GM12878 (cell line): ENCODE measurements at regions not wholly inside any gene's neighbourhood (a gene's known extent, or its start where the extent isn't known, plus 50 kb on each side); places are given as distances from the start of the nearest gene placed in this dataset.

Experiments used
- ATAC-seq: fragments of 200-7000 bp; cut with Tn5 transposase; 3 replicates; pipeline ENCODE4 v1.9.1; 2020; ENCODE audit warnings: mild to moderate bottlenecking, moderate library complexity
- BruUV-seq: library from RNA; stranded (reverse); fragments of 400-500 nt; replicated peaks from 2 replicates; lab custom pipeline; 2021; lab: Mats Ljungman, UMichigan
- CTCF ChIA-PET: fragments of 300-600 bp; sonication (Branson Sonifier 250); formaldehyde crosslinking; extraction: SDS; loops from one replicate; lab custom pipeline; 2021; ENCODE audit warnings: inconsistent platforms; lab: Yijun Ruan, JAX
- POLR2A ChIA-PET: fragments of 350-600 bp; formaldehyde crosslinking; extraction: SDS; loops from one replicate; lab custom pipeline; 2021; ENCODE audit warnings: inconsistent platforms; lab: Charles Lee
- RAD21 ChIA-PET: fragments of 300-600 bp; sonication (Branson Sonifier 250); formaldehyde crosslinking; loops from one replicate; lab custom pipeline; 2023; ENCODE audit warnings: antibody characterized with exemption; ENCODE audit not compliant: unreplicated experiment; lab: Charles Lee
- SMC1A ChIA-PET: fragments of 300-600 bp; sonication (Branson Sonifier 250); formaldehyde crosslinking; loops from one replicate; lab custom pipeline; 2023; ENCODE audit not compliant: unreplicated experiment, uncharacterized antibody; lab: Charles Lee
- DNase-seq: peaks from one replicate; pipeline ENCODE4 v3.0.0-alpha.2; 2011; ENCODE audit warnings: low read depth, low spot score
- FAIRE-seq: peaks from 3 replicates; lab custom pipeline; 2011; peaks lifted over from hg19 to GRCh38; lab: Jason Lieb, UNC
- H2AFZ ChIP-seq: 2 replicates; pipeline ENCODE4 v1.6.0; 2011; ENCODE audit warnings: low read depth, low read length, control low read depth; ENCODE audit not compliant: control insufficient read depth
- H3K27ac ChIP-seq: 2 replicates; pipeline ENCODE4 v1.5.1; 2011; ENCODE audit warnings: control low read depth; ENCODE audit not compliant: control insufficient read depth, insufficient read depth
- H3K27me3 ChIP-seq, 2 experiments: replicated peaks in 1 of 2; 2 replicates each; pipeline versions ENCODE4 v1.6.0 to v1.6.1; 2011; ENCODE audit warnings: low read length in 1 of 2; ENCODE audit not compliant: control insufficient read depth in 2 of 2, insufficient read depth in 2 of 2
- H3K36me3 ChIP-seq, 2 experiments: 2 replicates each; pipeline ENCODE4 v1.5.1; 2011; ENCODE audit warnings: low read length in 1 of 2; ENCODE audit not compliant: control insufficient read depth in 2 of 2, insufficient read depth in 2 of 2
- H3K4me1 ChIP-seq: 2 replicates; pipeline ENCODE4 v1.6.1; 2011; ENCODE audit warnings: mild to moderate bottlenecking, low read length, moderate library complexity, mixed read lengths; ENCODE audit not compliant: control insufficient read depth, insufficient read depth
- H3K4me2 ChIP-seq: 2 replicates; pipeline ENCODE4 v1.6.0; 2011; ENCODE audit warnings: control low read depth; ENCODE audit not compliant: control insufficient read depth, insufficient read depth
- H3K4me3 ChIP-seq: fragments of 200-600 bp; sonication (generic); 2 replicates; pipeline ENCODE4 v1.5.1; 2016
- H3K79me2 ChIP-seq: 2 replicates; pipeline ENCODE4 v1.6.0; 2011; ENCODE audit warnings: low read length; ENCODE audit not compliant: control insufficient read depth, insufficient read depth
- H3K9ac ChIP-seq: 2 replicates; pipeline ENCODE4 v1.8.0; 2011; ENCODE audit warnings: low read length, control low read depth, mixed read lengths; ENCODE audit not compliant: control insufficient read depth, insufficient read depth
- H3K9me3 ChIP-seq: replicated peaks from 3 replicates; pipeline ENCODE4 v1.5.1; 2011; ENCODE audit warnings: mild to moderate bottlenecking, low read length; ENCODE audit not compliant: control insufficient read depth, insufficient read depth
- H4K20me1 ChIP-seq: 2 replicates; pipeline ENCODE4 v1.6.0; 2011; ENCODE audit not compliant: control insufficient read depth, insufficient read depth
- ASH2L ChIP-seq: fragments of 300-600, 200-600 bp; sonication (generic); IDR thresholded peaks from 2 replicates; pipeline ENCODE4 v1.6.1; 2017; ENCODE audit warnings: low read depth, mild to moderate bottlenecking, borderline replicate concordance
- BACH1 ChIP-seq: fragments of 450-650 bp; IDR thresholded peaks from 2 replicates; pipeline ENCODE4 v1.6.1; 2017; ENCODE audit warnings: mild to moderate bottlenecking, borderline replicate concordance
- CHD2 ChIP-seq: IDR thresholded peaks from 2 replicates; pipeline ENCODE4 v1.6.1; 2011; ENCODE audit warnings: low read depth, low read length, improper control_type of control experiment, borderline replicate concordance
- EZH2 ChIP-seq: IDR thresholded peaks from 2 replicates; pipeline ENCODE4 v1.6.1; 2012; ENCODE audit warnings: low read depth, mild to moderate bottlenecking, control low read depth, inconsistent platforms, low read length, borderline replicate concordance; ENCODE audit not compliant: control insufficient read depth
- JUND ChIP-seq: IDR thresholded peaks from 2 replicates; pipeline ENCODE4 v1.6.1; 2012; ENCODE audit warnings: low read depth, mild to moderate bottlenecking, low read length, improper control_type of control experiment, moderate library complexity
- MTA3 ChIP-seq: IDR thresholded peaks from 2 replicates; pipeline ENCODE4 v1.6.1; 2012; ENCODE audit warnings: low read length, inconsistent platforms, borderline replicate concordance
- MYB ChIP-seq: fragments of 150-350 bp; IDR thresholded peaks from 2 replicates; pipeline ENCODE4 v1.6.1; 2014; ENCODE audit warnings: mild to moderate bottlenecking, low read depth, low read length, borderline replicate concordance
- PKNOX1 ChIP-seq: fragments of 450-650 bp; IDR thresholded peaks from 2 replicates; pipeline ENCODE4 v1.6.1; 2016; ENCODE audit warnings: mild to moderate bottlenecking
- RBBP5 ChIP-seq: fragments of 200-600 bp; sonication (generic); conservative IDR thresholded peaks from 2 replicates; pipeline ENCODE4 v1.6.1; 2016
- REST ChIP-seq: IDR thresholded peaks from 2 replicates; pipeline ENCODE4 v1.6.1; 2012; ENCODE audit warnings: mild to moderate bottlenecking, low read depth, low read length
- TCF12 ChIP-seq: IDR thresholded peaks from 2 replicates; pipeline ENCODE4 v1.6.1; 2011; ENCODE audit warnings: low read depth, mild to moderate bottlenecking, low read length
- ZNF217 ChIP-seq: fragments of 450-650 bp; IDR thresholded peaks from 2 replicates; pipeline ENCODE4 v1.6.1; 2017; ENCODE audit warnings: antibody characterized with exemption, mild to moderate bottlenecking
- ZNF687 ChIP-seq: fragments of 450-650 bp; IDR thresholded peaks from 2 replicates; pipeline ENCODE4 v1.6.1; 2017; ENCODE audit warnings: mild to moderate bottlenecking, moderate library complexity
- WGBS: methylation state at CpG from one replicate; pipeline ENCODE4 v1.1.6; 2016; ENCODE audit warnings: low lambda C conversion rate; ENCODE audit not compliant: insufficient replicate concordance, insufficient coverage; ENCODE audit errors: missing lambda C conversion rate; 5-methylcytosine and 5-hydroxymethylcytosine counted together
- in situ Hi-C: fragments of 300-500 bp; cut with MboI; formaldehyde crosslinking; loops from 9 replicates; pipeline ENCODE4 v1.14.3; 2018; ENCODE audit warnings: mixed read lengths
- intact Hi-C: fragments of 100-400 bp; cut with micrococcal nuclease; formaldehyde crosslinking; loops from one replicate; pipeline ENCODE4 v1.14.2; 2022; ENCODE audit not compliant: unreplicated experiment
- TF ChIP-seq, protein P1 (sequence below): IDR thresholded peaks from 2 replicates; pipeline ENCODE4 v1.6.1; 2012; ENCODE audit warnings: low read length, inconsistent platforms
- TF ChIP-seq, protein P2 (sequence below): IDR thresholded peaks from 2 replicates; pipeline ENCODE4 v1.6.1; 2012; ENCODE audit warnings: low read depth, low read length, improper control_type of control experiment

GRCh38 chr6:71199736-71200135, 88.9 kb upstream of the OGFRL1 start:
- FAIRE-seq (no peak), ATAC-seq (no peak), DNase-seq (no peak)
- Histone ChIP-seq H3K9ac (no peak overlapping the region), H3K27ac (no peak overlapping the region), H3K27me3 (no peaks in the 10 kb centered on the region), H3K4me1 (no peaks in the 10 kb centered on the region), H3K4me2 (no peak overlapping the region), H3K79me2 (no peaks in the 10 kb centered on the region), H3K36me3 (no peaks in the 10 kb centered on the region), H4K20me1 (no peaks in the 10 kb centered on the region), H3K9me3 (no peaks in the 10 kb centered on the region; the same call in 2 of the 3 replicates), H2AFZ (no peak overlapping the region), H3K4me3 (no peak overlapping the region)
- SMC1A ChIA-PET, result no interaction called here
- POLR2A ChIA-PET, result no interaction called here
- CTCF ChIA-PET, result no interaction called here
- RAD21 ChIA-PET, result interaction anchor here (1.4 kb wide), 1 partner anchor 151 kb away, joined by 4 read pairs; no protein-coding TSS in a partner anchor
- in situ Hi-C loops (no loop called here), intact Hi-C loops (no loop called here)
- 97% methylated on average over 2 of the region's 2 CpGs for WGBS
- no TSS peak for BruUV-seq
- TF ChIP-seq REST (no peak), RBBP5 (no peak), TCF12 (no peak), ZNF687 (no peak), ZNF217 (no peak), MYB (no peak), ASH2L (no peak), MTA3 (no peak), BACH1 (no peak), JUND (no peak), EZH2 (no peak), PKNOX1 (no peak), CHD2 (no peak)
- TF ChIP-seq, protein P1, sequence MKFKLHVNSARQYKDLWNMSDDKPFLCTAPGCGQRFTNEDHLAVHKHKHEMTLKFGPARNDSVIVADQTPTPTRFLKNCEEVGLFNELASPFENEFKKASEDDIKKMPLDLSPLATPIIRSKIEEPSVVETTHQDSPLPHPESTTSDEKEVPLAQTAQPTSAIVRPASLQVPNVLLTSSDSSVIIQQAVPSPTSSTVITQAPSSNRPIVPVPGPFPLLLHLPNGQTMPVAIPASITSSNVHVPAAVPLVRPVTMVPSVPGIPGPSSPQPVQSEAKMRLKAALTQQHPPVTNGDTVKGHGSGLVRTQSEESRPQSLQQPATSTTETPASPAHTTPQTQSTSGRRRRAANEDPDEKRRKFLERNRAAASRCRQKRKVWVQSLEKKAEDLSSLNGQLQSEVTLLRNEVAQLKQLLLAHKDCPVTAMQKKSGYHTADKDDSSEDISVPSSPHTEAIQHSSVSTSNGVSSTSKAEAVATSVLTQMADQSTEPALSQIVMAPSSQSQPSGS, result no peak
- TF ChIP-seq, protein P2, sequence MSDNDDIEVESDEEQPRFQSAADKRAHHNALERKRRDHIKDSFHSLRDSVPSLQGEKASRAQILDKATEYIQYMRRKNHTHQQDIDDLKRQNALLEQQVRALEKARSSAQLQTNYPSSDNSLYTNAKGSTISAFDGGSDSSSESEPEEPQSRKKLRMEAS, result no peak
